UCSD-AML1 (cell line): ENCODE measurements at regions not wholly inside any gene's neighbourhood (a gene's known extent, or its start where the extent isn't known, plus 50 kb on each side); places are given as distances from the start of the nearest gene placed in this dataset.
"Not testable (repeated sequence)": the region's sequence is repeated elsewhere in the genome, so short reads cannot be mapped to it uniquely, and the experiment has no call there.

ENCODE experiments used
- DNase-seq: peaks from one replicate; lab custom pipeline; 2025; ENCODE audit not compliant: unreplicated experiment; lab: John Stamatoyannopoulos, UW

GRCh38 chr4:17436047-17436749 is 75.7 kb downstream of the QDPR start:
- not testable (repeated sequence) for DNase-seq

GRCh38 chr4:17433827-17434226 is 78.1 kb downstream of the QDPR start:
- no peak for DNase-seq

- DNase-seq, result no peak
These were observed 83.9 kb downstream of the QDPR start for GRCh38 chr4:17427991-17428390.

GRCh38 chr4:17426222-17426621 is 85.7 kb downstream of the QDPR start:
- no peak for DNase-seq

GRCh38 chr4:17418010-17418409 is 93.9 kb downstream of the QDPR start:
- DNase-seq, result no peak

- DNase-seq, result no peak
These were observed 97.5 kb downstream of the QDPR start for GRCh38 chr4:17414392-17414791.

DNA sequence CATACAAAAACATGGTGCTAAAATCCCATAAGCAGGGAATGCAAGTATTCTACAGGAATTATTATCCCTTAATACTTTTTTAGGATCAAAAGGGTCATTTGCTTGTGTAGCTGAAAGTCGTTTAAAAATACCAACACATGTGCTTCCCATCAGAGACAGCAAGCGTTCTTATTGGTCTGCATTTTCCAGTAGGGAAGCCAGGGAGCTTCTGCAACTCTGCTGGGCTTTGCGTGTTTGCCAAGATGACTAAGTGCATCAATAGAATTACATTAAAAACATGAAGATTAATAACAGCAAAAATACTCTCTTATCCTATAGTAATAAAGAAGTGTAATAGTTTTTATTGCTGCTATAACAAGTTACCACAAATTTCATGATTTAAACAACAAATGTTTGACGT is 111.2 kb downstream of the QDPR start:
- no peak for DNase-seq

DNA sequence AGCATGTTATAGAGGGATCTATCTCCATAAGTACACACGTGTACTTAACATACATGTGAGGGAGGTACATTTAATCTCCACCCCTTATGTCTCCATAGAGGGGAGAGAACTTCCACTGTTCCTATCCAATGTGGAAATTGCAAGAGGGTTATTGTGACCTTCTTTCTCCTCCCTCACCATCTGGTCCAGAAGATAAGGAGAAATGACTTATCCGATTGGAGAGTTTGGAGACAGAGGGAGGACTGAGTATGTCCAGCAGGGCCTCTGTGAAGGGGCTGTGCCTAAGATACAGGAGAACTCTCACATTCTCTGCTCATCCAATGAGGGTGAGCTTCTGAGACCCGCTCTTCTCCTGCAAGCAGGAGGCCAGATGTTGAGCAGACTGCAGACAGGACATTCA is 113.1 kb downstream of the QDPR start:
- DNase-seq, result no peak

- DNase-seq, result no peak
These were observed 113.9 kb downstream of the QDPR start for GRCh38 chr4:17398035-17398434.

- no peak for DNase-seq
These were observed 114.3 kb downstream of the QDPR start for GRCh38 chr4:17397611-17398010.

DNA sequence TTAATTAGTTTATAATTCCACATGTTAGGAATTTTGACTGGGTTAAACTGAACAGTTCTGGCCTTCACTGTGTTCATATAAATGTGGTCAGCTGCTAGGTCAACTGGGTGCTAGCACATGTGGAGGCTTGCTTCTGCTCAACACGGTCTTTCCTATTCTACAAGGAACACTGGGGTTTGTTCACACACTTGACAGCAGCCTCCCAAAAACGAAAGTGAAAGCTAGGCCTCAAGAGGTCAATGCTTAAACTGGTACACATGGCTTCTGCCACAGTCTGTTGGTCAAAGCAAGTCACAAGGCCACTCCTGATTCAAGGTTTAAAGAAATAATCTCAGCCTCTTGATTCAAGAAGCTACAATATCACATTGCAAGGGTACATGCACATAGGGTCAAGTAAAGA is 126.5 kb downstream of the QDPR start:
- no peak for DNase-seq

DNA sequence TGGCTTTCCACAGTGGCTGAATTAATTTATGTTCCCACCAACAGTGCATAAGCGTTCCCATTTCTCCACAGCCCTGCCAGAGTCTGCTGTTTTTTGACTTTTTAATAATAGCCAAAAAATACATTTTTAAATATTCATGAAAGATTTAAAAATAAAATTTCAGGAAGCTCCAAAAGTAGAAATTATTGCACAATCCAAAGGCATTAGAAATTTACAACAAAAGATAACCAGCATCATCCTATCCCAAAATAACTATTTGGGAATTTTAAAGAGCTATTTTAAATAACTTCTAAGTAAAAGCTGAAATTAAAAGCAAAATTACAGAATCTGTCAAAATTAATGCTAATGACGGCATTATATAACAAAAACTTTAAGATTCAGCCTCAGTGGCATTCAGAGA is 131.5 kb downstream of the QDPR start:
- no peak for DNase-seq

DNA sequence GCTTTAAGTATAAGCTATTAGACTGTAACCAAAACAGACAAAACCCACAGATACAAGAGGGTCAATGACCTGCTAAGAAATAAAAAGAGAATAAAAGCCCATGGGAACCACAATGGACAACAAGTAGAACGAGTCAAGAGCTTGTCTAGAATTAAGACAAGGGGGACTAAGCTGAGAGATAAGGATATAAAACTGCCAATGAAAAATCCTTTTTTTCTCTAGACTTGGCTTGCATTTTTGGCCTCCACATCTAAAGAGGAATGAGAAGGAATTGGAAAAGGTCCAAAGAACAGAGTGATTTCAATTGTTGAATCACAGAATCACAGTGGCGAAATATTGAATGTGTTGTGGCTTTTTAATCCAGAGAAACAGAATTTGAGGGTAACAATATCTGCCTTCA is 135.7 kb downstream of the QDPR start:
- DNase-seq, result no peak

DNA sequence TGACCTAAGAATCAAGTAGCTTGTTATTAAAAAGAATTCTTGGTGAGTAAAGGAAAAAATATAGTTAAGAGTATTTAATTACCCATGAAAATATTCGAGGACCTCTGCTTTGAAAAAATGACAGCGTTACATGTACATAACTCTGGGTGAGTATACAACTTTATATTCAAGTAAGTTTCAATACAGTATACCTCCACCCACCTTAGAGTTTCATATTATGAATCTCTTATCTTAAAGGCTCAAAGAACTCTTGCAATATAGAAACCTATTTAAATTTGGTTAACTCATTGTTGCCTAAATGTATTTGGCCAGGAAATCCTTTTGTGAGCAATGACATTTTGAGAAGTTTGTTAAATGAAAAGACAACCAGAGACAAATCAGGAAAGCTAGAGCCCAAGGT is 138.2 kb downstream of the QDPR start:
- DNase-seq, result no peak

DNA sequence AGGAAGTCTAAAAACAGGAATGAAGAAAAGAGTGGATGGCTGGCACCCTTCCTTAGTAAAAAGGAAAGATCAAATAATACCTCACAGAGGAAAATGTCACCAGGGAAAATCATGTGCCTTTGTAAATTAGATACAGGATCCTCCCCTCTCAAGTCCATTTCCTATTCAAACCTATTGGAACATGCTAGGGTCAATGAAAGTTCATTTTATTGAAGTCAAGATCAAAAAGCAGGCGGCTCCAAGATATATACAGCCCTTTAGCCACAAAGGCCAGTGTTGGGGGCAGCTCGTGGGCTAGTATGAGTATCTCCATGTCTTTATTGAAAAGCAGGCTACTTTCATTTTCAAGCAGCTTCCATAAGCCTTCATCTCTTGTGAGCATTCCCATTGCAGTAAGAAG is 141.1 kb downstream of the QDPR start:
- no peak for DNase-seq

- DNase-seq, result no peak
These were observed 143.5 kb downstream of the QDPR start for GRCh38 chr4:17368408-17368807.

DNA sequence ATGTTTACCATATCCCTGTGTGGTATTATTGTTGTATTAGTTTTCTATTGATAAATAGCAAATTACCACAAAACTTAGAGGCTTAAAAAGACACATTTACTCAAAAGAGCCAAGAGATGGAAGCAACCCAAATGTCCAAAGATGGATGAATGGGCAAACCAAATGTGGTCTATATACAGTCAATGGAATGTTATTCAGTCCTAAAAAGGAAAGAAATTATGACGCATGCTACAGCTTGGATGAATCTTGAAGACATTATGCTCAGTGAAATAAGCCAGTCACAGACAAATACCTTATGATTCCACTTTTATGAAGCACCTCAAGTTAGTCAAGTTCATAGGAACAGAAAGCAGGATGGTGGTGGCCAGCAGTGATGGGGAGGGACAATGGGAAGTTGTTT is 144.7 kb downstream of the QDPR start:
- DNase-seq, result no peak

- DNase-seq, result no peak
These were observed 145.4 kb downstream of the QDPR start for GRCh38 chr4:17366496-17366895.

DNA sequence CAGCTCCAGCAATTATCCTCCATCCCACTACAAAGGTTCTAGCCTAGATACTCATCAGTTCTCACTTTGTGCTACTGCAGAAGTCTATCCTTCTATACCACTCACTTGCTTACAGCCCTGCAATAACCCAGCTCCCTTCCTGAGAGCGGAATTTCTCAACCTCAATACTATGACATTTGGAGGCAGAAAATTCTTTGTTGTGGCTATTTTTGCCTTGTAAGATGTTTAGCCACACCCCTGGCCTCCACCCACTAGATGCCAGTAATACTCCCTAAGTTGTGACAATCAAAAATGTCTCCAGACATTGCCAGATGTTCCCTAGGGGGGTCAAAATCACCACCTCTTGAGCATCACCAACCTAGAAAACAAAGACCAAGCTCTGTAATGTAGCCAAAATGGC is 149.5 kb downstream of the QDPR start:
- DNase-seq, result no peak

GRCh38 chr4:17358241-17358640 is 153.6 kb downstream of the QDPR start:
- DNase-seq, result no peak

- no peak for DNase-seq
These were observed 155.0 kb downstream of the QDPR start for GRCh38 chr4:17356926-17357325.

DNA sequence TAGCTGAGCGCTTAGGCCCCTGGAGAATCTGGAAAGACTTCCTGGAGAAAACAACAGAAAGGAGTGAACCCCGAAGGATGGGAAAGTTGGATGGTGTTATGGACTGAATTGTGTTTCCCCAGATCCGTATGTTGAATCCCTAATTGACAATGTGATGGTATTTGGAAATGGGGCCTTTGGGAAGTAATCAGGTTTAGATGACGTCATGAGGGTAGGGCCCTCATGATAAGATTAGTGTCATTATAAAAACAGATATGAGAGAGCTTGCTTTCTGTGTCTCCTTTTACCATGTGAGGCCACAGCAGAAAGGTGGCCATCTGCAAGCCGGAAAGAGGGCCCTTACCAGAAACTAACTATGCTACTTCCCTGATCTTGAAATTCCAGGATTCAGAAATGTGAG is 159.5 kb downstream of the QDPR start:
- no peak for DNase-seq

GRCh38 chr4:17347445-17347844 is 164.4 kb downstream of the QDPR start:
- DNase-seq, result no peak

- DNase-seq, result no peak
These were observed 172.5 kb downstream of the QDPR start for GRCh38 chr4:17339376-17339775.
